ENCODE measurements at regions not wholly inside any gene's neighbourhood (a gene's known extent, or its start where the extent isn't known, plus 50 kb on each side); places are given as distances from the start of the nearest gene placed in this dataset.
"Not testable (repeated sequence)": the region's sequence is repeated elsewhere in the genome, so short reads cannot be mapped to it uniquely, and the experiment has no call there.

- no peak for DNase-seq
Measured at GRCh38 chr2:16057661-16058060, 117.3 kb downstream of the MYCN start.

- no peak for DNase-seq
Measured at GRCh38 chr2:16055848-16056580, 115.7 kb downstream of the MYCN start.

DNA sequence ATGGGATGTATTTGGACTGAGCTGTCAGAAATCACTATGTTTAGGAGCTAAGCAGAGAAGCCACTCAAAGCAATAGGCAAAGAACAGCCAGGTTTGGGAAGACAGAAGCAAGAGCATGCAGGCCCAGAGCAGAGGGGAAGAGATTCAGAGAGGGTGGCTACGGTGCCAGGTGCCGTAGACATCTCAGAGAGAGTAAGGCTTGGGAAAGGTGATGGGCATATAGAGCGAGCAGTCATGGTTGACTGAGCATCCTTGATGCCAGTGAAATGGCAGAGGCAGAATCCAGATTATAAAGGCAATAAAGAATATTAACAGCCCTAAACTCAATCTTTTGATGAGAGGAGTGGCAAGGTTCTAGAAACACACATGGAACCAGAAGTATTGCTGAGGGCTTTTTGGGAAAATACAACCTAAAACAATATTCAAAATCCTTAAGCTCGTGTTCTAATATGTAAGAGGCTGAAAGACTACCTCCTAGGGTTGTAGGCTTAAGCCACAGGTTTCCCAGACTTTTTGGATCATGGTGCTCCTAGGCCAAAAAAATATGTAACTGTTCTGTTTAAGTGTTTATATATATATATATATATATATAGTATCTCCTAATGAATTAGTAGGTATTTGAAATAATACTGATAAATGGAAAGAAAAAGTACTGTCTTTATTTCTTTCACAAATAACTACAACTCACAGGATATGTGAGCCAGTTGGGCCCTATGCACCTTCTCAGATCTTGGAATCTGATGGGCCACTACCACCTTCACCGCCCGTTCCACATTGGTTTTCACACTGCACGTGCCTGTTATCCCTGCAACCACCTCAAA, 113.3 kb downstream of the MYCN start:
- DNase-seq = no peak

DNA sequence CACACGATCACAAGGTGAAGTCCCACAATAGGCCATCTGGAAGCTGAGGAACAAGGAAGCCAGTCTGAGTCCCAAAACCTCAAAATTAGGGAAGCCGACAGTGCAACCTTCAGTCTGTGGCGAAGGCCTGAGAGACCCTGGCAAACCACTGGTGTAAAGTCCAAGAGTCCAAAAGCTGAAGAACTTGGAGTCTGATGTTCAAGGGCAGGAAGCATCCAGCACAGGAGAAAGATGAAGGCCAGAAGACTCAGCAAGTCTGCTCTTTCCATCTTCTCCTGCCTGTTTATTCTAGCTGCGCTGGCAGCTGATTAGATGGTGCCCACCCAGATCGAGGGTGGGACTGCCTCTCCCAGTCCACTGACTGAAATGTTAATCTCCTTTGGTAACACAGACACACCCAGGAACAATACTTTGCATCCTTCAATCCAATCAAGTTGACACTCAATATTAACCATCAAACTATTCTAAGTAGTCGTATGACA, 112.3 kb downstream of the MYCN start:
- not testable (repeated sequence) for DNase-seq

GRCh38 chr2:16051841-16052564, 111.7 kb downstream of the MYCN start:
- DNase-seq = no peak

DNA sequence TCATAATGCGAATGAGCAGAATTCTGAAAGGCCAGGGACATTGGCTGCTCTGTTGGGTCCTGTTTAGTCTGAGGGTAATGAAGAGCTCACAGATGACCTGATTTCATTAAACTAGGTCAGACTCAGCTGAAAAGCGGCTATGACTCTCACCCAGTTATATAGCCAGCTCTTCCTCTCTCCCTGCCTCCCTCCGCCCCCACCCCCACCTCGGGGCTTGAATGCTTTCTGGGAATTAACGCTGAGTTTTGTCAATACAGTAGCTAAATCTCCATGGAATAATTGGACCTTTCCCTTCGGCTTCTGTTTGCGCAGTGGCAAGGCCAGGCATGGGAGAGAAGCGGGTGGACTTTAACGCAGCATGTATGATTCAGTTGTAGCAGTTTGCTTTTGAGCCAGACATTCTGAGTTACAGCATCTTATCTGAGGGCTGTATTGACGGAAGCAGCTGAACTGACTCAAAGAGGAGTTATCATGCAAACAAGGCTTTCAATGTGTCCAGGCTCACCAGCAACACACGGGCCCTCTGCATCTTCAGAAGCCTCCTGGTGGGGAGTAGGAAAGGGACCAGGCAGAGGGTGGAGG, 110.6 kb downstream of the MYCN start:
- no peak for DNase-seq

DNA sequence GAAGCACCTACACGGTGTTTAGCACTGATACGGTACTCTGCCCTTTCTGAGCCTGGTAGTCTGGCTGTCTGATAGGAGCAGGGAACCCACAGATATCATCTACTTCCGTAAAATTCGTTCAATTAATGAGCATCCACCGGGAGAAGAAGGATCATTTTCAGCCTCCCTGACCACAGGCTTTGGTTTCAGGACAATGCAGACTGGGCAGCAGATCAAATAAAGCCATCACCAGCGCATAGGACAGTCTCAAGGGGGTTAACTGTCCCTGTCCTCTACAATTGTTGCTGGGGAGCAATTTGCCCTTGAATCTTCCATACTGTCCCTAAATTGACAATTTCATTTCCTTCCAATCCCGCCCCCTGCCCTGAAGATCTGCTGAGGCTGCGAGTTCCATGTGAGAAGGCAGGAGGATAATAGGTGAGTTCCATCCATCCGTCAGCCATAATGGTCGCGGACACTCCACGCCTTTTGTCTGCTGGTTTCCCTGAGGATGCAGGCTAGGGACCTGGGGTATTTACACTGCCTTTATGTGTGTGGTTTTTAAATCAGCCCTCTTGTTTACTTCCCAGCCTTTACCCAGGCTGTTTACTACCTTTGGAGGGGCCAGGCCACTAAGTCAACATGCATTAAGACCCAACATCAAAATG, 110.0 kb downstream of the MYCN start:
- no peak for DNase-seq

GRCh38 chr2:16049406-16049805, 109.1 kb downstream of the MYCN start:
- DNase-seq = no peak

DNA sequence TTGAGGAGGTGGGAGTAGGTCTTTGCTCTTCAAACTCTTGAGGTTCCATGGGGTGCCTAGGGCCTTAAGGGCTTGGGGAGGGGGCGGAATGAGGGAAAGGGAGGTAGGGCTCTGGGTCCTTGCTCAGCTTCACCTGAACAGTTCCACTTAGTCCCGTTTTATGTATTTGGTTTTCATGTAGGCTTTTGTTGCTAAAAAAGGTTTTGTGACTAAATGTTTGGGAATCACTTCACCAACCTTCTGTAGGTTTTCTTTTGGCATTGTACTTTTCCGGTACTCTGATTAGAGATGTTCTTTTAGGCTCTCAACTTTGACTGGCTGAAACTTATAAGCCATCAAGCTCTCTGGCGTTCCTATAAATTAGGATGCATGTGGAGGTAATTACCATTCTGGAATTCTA, 108.1 kb downstream of the MYCN start:
- DNase-seq = no peak

- DNase-seq = no peak
Measured at GRCh38 chr2:16047701-16048100, 107.4 kb downstream of the MYCN start.

- DNase-seq = no peak
Measured at GRCh38 chr2:16046649-16047048, 106.3 kb downstream of the MYCN start.

DNA sequence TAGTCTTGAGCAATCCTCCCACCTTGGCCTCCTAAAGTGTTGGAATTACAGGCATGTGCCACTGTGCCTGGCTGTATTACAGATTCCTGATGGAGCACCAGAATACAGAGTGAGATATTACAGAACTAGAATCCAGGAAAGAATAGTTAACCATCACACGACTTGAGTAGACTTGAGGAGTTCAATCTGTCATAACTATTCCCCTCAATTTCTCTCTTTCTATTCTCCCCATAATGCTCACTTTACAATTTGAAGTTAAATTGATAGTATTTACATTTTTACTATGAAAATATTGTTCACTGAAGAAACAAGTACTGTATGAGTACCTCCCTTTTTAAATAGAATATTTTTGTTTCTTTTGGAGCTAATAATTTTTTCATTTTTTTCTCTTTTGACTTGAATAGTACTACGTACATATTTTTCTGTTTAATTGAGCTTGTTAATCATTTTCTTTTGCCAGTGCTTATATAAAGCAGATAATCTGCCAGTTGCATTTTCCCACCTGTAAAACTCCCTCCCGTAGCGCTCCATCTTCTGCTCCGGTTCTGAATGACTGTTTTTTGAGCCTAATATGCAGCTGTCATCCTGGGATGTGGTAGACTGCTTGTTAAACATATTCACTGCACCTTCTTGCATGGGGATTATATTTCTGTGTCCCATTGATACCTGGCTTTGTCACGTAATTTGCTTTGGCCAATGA, 105.5 kb downstream of the MYCN start:
- no peak for DNase-seq

- no peak for DNase-seq
Measured at GRCh38 chr2:16044946-16045456, 104.7 kb downstream of the MYCN start.

DNA sequence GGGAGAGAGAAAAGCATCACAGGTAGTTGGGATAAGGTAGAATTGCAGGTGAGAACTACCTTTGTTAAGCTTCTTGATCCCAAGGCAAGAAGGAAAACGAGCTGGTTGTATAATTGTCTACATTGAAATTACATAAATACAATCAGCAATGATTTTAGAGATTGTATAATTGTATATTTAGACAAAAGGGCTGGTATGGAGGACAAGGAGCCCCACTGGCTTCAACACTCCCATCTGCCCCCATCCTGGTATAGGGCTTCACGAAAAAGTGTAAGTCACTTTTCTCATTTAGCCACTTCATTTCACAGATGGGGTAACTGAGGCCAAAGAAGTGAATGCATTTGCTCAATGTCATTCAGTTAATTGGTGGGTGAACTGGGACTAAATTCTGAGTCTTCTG, 103.3 kb downstream of the MYCN start:
- no peak for DNase-seq

DNA sequence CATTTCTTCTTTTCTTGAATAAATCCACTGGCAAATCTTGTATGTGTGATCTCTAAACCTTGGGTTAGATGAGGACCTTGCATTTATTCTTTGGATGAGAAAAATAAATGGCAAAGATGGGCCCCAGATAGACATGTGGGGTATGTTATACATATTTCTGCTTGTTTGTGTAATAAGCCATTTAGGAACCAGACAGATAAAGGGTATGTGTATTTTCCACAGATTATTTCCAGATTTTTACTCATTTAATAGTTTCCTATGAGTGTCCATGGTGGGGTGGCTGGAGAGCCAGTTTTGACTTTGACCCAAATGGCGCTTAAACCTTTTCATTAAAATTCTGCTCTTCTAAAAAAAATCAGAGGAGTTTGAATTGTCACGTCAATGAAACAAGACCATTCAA, 102.8 kb downstream of the MYCN start:
- DNase-seq = no peak

DNA sequence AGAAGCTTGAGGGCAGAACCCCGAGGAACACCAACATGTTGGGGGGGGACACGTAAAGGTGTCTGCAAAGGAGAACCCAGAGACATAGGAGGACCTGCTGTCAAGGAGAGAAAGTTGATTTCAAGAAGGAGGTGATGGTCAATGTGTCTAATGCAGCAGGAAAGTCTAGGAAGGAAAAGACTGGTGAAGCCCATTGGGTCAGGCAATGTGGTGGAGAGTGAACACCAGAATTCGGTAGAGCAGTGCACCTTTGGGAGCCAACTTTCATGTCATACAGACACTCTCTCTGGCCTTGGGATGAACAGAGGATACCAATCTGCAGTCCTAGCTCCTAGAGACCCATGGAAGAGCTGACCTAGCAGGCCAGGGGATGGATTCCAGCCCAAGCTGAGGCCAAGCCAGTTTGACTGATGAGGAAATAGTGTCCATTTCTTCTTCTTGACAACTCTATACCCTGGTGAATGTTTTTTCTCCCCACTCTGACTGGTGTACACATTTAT, 101.9 kb downstream of the MYCN start:
- no peak for DNase-seq

DNA sequence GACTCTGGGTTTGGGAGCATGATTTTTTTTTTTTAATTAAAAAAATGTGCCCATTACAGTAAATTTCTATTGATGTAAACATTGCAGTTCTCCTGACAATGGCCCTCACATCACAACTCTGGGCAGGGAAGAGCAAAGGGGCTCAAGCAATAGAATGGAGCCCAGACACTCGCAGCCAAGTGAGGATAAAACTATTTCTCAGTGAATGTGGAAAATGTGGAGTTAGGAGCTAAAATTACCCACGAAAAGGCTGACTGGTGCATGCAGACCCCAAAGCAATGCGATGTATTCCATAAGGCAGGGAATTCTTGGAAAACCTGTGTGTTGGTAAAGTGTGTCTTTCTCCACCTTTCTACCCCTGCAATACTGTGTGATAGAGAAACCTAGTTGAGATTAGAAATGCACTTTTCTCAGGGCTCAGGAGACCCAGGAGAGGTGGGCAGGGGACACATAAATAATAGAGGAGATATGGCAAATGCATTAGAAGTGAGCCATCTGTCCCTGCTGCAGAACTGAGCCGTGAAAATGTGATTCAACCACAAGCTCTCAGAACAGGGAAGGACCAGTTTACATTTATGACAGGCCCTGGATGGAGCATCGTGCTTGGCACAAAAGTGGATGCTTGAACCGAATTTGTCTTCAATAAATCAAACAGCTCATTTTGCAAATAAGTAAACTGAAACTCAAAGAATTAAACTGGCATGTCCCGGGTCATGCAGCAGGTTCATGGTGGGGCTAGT, 100.1 kb downstream of the MYCN start:
- no peak for DNase-seq

GRCh38 chr2:16039823-16040222, 99.5 kb downstream of the MYCN start:
- no peak for DNase-seq

DNA sequence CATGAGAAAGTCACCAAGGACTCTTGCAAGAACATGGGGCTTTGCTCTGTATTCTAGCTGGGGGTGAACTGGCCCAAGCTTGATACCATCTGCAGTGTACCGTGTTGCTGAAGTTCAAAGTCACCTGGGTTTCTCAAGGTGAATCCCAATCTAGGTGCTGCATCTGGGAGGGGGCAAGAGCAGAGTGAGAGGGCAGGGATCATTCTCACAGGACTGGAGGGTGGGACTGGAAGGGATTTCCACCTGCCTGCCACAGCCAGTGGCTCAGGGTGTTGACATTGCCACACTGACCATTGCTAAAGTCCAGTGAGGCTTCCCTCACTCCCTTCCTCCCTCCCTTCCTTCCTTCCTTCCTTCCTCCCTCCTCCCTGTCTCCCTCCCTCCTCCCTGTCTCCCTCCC, 98.7 kb downstream of the MYCN start:
- no peak for DNase-seq

GRCh38 chr2:16038621-16039020, 98.3 kb downstream of the MYCN start:
- DNase-seq = no peak

Measured in GF-D8 (cell line).